ENCODE measurements at regions not wholly inside any gene's neighbourhood (a gene's known extent, or its start where the extent isn't known, plus 50 kb on each side); places are given as distances from the start of the nearest gene placed in this dataset.

- no peak for TF ChIP-seq CTCF (IDR thresholded peaks at IDR 0.05; ENCODE audit: borderline replicate concordance, extremely low read depth, low read length, poor library complexity, severe bottlenecking)
- no peak for TF ChIP-seq EZH2 (IDR thresholded peaks at IDR 0.05; ENCODE audit: borderline replicate concordance, low read depth, low read length, severe bottlenecking)
These were observed 99.1 kb upstream of the MC2R start for GRCh38 chr18:14014456-14014855.

All from DND-41 (cell line).